Endometrial microvascular endothelial cells (primary cell): ENCODE measurements at regions not wholly inside any gene's neighbourhood (a gene's known extent, or its start where the extent isn't known, plus 50 kb on each side); places are given as distances from the start of the nearest gene placed in this dataset.

Experiments
- in situ Hi-C: cut with HindIII; loops from 2 replicates; pipeline ENCODE4 v1.10.0; 2017; ENCODE audit warnings: low sequenced_read_pairs, low pct_unique_long_range_greater_than_20kb; ENCODE audit errors: inconsistent ontology term

DNA sequence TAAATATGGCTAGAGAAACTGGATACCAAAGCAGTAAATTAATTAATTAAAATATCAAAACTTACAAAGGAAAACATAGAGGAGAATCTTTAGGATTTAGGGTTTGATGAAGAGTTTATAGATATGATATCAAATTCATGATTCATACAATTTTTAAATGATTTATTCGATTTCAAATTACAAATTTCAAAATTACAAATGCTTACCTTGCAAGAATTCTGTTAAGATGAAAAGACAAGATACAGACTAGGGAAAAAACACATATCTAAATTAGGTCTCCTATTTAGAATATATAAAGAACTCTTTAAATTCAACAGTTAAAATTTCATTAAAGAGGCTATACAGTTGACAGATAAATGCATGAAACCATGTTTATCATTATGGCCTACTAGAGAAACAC lies 930.7 kb downstream of the ZPLD1 start:
- in situ Hi-C loops: no loop called here

DNA sequence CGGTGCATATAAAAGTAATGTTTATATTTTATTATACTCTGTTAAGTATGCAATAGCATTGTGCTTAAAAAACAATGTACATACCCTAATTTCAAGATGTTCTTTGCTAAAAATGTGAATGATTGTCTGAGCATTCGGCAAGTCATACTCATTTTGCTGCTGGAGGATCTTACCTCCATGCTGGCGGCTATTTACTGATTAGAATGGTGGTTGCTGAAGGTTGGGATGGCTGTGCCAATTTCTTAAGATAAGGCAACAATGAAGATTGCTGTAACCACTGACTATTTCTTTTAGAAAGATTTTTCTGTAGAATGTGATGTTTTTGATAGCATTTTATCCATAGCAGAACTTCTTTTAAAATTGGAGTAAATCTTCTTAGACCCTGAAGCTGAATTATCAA lies 932.7 kb downstream of the ZPLD1 start:
- in situ Hi-C loops: no loop called here

DNA sequence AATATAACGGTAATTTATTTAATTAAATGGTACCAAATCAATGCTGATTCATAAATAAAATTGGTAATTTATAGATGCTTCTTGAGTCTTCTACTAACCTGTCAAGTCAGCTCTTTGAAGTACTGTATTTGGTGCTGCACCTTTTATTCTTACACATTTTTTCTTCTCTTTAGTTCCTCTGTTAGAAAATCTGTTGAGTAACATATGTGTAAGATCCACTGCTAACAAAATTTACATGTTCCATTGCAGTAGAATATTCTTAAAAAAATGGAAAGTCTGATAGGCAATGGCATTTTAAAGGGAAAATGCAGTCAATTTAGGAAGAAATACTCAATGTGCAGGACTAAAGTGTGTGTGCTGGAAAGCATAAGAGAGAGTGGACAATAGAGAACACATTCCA lies 936.6 kb downstream of the ZPLD1 start:
- in situ Hi-C loops: no loop called here

DNA sequence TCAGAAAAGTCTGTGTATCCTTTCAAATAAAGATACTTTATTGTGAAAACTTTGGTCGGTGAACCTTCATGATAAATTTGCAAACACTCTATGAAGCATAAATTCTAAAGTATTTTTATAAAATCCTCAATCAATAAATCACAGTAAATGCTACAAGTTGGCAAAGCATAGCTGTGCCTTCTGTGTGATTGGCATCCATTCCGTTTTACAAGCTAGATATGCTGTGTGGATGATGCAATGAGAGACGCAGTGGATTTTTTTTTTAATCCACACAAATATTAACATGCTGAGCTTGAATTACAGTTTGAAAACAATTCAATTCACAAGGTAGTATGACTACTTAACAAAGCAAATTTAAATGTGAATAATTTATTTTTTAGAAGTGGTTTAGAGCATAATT lies 937.2 kb downstream of the ZPLD1 start:
- in situ Hi-C loops: no loop called here

DNA sequence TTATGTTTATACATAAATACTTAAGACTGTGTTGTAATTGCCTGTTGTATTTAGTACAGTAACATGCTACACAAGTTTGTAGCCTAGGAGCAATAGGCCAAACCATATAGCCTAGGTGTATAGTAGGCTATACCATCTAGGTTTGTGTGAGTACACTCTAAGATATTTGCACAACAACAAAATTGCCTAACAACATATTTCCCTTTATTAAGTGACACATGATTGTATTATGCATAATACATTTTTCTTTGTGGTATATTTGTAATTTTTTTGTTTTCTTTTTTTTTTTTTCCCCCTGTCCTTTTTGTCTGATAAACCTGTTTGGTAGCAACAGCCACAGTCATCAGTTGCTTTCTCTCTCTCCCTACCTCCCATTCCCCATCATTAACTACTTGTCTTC lies 945.6 kb downstream of the ZPLD1 start:
- in situ Hi-C loops: no loop called here

DNA sequence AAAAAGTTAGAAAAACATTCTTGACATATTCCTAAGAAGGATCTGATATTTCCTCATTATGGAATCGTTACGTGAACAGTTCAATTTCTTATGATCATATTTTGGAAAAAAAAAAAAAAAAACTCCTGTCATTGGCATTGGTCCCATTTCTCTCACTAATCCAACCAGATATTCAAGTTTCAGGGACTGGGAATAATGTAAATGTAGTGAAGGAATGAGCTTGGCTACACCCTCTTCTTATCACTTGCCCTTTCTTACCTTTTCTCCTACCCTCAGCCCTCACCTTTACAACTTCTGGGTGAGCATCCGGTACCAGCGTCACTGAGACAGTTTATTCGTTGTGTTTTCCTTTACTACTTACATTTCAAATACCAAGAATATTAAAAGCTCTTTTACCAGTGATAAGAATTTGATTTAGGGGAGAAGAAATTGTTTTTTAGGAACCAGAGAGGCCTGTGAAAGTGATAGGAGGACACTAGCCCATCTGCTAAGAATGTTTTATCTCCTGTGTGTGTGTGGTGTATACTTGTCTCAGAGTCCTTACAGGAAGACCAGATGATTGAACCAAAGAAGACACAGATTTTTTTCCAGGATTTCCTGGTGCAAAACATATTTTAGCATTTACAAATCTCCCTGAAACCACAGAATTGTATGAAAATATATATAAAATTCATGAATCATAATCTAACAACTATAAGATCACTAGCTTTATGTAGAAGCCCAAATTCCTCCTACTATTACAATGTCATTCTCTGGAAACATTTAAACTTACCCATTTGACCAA lies 946.7 kb downstream of the ZPLD1 start:
- in situ Hi-C loops: no loop called here

DNA sequence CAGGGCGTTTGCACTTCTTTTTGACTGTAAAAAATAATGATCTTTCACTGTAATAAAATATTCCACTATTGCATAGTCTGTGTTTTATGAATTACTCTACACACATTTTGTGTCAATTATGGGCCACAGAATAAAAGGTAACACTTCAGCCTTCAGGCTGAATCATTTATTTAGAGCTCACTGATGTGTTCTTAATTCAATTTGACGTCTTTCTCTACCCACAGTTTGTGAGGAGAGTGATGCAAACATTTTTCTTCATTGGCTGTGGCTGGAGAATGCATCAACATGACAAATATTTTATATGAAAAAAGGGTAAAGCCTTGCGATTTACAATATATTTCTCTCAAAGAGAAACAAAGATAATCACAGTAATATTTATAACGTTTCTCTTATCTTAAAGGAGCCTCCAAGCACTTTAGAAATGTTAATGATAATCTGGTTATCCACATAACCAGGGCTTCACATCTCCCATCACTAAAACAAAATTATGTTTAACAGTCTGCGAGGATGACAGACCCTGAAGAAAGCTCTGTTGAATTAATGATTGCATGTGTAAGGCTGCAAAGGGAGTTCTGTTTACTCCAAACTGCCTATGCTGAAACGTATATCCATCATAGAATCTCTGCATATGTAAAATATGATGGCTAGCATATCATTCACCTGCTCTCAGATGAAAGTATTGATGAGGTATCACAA lies 951.3 kb downstream of the ZPLD1 start:
- in situ Hi-C loops: no loop called here

DNA sequence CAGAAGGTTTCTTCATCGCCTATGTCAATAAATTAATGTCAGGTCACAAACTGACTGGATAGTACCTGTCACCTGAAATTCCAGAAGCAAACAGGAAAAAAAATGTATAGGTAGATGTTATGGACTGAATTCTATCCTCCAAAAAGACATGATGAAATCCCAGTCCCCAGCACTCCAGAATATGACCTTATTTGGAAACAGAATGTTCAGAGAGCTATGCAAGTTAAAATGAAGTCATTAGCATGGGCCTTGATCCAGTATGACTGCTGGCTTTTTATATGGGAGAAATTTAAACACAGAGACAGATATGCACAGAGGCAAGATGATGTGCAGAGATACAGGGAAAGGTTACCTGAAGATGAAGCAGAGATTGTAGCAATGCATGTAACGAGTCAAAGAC lies 953.4 kb downstream of the ZPLD1 start:
- in situ Hi-C loops: no loop called here

DNA sequence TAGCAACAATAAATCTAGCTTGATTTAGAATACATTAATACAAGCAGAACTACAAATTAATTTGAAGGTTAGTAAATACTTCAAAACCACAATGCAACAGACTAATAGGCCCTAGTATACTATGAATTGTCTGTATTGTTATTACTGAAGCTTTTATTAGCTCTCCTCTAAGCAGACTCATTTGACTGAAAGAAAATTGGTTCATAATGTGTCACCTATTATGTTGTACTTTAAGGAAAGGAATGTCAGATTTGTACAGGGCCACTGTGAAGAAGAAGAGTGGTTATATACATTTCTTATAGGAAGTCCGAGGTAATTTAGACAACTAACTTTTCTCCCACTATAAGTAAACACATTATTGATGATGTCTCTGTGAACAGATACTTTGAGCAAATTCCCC lies 954.5 kb downstream of the ZPLD1 start:
- in situ Hi-C loops: no loop called here

DNA sequence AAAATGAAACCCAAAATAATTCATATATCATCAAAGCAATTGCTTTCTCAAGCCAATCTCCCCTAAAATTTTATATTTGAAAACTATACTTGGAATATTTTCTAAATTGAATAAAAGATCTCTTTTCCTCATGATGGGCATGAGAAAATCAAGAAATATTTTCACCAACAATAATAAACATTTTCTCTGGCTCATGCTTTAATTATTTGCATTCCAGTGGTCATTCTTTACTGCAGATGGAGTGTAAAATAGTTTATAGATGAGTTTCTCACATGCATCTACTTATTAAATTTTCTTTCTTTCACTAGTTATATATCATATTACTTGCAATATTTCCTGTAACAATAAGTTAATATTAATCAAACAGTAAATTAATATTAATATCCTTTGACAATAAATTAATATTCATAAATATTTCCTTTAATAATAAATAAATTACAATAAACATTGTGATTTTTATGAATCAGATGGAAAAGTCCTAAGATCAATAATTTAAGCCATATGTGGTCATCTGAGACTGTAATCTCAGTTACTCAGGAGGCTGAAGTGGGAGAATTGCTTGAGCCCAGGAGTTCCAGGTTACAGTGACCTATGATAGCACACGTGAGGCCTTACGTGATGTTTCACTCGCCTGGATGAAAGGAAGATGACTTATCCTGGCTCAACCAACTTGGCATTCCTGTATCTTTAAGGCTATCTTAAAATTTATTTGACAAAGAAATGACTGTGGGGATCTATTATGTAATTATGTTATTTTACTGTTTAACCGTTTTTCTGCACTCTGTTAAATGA lies 958.8 kb downstream of the ZPLD1 start:
- in situ Hi-C loops: no loop called here

DNA sequence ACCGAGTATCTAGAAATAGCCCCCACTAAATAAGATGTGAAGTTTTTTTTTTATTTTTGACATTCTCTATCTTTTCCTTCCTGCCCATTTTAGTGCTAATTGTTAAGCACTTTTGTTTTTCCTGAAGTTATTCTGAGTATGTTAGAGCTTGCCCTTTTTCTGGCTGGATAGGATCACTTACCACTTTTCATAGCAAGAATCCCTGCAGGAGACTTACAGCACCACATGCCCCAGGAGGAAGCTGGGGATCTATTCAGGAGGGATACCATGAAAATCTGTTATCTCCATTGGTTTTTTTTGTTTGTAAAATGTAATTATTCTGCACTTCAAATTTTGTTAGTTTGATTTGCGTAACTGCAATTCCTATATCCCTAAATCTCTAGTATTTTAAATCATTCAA lies 968.4 kb downstream of the ZPLD1 start:
- in situ Hi-C loops: no loop called here

DNA sequence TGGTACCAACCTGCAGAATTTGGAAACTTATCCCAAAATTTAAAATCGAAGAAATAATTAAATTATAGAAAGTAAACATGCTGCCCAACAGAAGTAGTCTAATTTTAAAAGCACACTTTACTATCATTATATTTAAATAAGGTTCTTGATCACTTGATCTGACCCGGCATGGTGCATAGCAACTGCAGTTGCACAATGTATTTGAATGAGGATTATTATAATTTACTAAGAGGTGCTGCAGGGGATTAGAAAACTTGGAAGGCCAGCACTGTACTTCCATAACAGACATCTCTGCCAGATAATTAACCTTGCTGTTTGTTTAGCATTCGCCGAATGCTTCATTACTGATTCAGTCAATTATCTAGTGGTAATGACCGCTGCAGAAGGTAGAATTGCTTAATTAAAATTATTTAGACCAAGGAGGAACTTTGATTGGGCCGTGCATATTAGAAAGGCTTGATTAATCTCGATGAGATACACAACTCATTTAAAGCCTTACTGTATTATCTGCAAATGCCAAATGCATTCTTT lies 971.6 kb downstream of the ZPLD1 start:
- in situ Hi-C loops: no loop called here

DNA sequence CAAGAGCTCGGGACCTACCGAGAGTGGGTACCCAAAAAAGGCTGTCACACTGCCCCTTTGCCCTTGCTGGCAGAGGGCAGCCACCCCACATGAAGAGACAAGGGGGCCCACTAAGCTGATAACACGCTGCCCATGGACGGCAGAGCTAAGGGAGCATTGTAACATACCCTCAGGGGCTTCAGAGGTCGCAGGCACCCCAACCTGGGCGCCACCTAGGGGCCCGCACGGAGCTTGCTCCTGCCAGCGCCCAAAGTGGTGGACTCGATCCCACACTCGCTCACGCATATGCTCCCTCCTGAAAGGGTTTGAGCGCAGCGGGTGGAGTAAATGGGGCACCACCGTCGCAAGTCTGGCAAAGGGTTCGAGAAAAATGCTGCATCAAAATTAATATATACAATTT lies 975.4 kb downstream of the ZPLD1 start:
- in situ Hi-C loops: no loop called here

DNA sequence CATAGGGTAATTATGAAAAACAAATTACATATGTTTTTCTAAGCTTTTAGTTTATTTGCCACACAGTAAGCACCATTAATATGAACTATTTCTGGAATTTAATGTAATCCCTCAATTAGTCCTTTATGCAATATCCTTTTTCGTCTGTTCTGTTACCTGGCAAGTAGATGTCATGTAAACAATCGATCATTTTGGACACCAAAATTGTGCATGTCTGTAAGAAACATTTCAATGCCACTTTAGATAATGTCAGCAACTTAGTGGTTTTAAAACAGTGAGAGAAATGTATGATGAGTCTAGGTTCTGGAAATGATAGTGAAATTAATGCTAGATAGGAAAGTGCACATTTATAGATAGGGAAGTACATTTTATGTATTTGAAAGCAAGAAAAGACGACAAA lies 986.6 kb downstream of the ZPLD1 start:
- in situ Hi-C loops: no loop called here

DNA sequence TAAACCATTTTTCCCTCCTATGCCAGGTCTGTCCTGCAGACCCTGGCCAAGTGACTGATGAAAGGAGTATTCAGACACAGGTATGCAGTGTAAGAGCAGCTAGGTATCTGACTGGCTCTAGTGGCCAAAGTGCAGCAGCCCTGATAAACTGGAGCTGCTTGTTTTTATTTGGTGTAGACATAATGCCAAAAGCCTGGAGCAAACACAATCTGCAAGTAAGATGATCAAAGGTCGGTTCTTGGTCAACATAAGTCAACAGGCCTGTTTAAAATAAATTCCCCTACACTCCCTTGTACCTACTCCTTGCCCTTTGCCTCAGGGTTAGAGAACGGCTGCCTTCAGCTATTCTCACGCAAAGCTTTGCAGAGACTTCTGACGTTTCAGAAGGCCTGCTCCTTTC lies 1003.1 kb downstream of the ZPLD1 start:
- in situ Hi-C loops: no loop called here

DNA sequence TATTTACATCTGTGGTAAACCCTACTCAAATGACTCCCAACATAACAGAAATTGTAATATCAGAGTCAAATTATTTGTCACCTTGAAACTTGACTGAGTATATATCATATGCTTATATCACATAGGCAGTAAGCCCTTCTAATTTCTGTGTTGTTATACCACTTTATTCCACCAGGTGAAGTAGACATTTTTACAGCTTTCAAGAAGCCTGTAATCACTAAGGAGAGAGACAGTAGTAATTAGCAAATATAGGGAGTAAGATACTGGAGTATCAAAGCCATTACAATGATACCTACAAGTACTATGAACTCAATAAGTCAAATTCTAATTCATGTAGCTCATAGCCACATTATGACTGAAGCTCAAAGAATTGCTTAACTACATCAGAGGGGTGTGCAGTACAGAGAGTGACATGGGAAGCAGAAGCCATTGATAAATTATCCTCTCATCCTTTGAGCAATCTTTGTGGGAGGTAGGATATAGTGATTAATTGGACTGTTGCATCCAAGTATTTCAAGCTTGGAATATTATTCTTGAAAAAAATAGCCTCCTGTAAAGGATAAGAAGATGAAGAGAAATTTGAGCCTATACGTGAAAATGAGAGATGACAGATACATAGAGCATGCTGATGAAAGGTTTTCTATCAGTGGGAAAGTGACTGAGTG lies 1005.9 kb downstream of the ZPLD1 start:
- in situ Hi-C loops: no loop called here

DNA sequence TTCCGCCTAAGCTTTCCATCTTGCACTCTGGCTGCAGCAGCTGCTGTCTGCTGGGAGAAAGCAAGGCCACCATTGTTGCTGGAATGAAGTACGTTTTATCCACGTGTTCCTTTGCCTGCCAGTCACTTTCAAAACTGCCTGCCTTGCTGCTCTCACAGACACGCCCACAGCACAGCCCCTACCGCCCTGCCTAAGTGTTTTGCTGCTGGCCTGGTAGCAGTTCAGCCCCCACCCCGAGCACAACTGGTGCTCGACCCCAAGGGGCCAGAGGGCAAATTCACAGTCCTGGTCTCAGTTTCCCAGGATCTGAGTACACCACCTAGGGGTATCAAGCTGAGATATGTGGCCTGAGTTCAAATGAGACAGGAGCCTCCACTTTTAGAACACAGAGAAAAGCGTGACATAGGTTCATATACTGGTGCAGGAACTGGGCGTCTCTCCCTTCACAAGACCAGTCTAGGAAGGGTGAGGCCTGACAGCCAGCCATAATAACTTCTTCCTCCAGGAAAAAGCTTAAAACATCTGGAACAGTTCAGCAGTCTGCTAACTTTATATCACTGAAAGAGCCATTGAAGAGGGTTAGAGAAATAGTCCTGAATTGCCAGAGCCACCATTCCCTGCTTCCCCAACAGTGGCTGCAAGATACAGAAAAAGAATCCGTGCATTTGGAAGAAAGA lies 1012.3 kb downstream of the ZPLD1 start:
- in situ Hi-C loops: no loop called here

DNA sequence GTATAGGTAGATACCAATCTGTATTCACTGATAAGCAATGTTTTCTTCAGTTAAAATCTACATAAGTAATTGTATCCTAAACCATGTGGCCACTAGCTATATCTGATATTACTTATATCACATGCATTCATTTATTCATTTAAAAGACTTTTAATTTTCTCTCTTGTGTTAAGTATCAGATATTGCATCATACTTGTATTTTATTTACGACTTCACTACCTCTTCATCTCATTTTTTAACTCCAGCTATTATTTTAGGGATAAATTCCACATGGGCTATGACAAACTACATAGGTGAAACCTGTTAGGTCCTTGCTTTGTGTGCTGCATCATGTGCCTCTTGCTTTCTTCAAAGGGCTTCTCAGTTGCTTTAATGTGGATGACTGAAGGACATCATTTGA lies 1018.3 kb downstream of the ZPLD1 start:
- in situ Hi-C loops: no loop called here

DNA sequence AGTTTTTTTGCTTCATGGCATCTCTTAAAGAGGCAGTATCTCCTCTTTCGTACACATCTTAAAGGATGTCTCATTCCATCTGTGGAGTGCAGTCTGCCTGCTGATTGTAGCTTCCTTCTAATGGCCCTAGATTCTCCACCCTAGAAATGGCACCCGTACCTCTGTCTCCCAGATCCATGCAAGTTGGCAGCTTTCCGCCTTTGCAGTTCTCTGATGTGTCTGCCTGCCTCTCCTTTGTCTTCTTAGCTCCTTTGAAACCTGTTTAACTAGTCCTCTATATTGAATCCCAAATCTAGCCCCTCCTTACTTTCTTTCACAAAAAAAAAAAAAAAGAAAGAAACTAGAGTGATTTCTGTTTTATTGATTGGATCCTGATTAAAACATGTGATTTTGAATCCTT lies 1025.0 kb downstream of the ZPLD1 start:
- in situ Hi-C loops: no loop called here
